Left colon (tissue), 2 donors: ENCODE measurements at regions not wholly inside any gene's neighbourhood (a gene's known extent, or its start where the extent isn't known, plus 50 kb on each side); places are given as distances from the start of the nearest gene placed in this dataset.
A peak's percentile ranks its signal among the peaks of the same experiment; 100 is the strongest.
"Not testable (repeated sequence)": the region's sequence is repeated elsewhere in the genome, so short reads cannot be mapped to it uniquely, and the experiment has no call there.

ENCODE experiments used
- ATAC-seq: fragments of 200-7000 bp; cut with Tn5 transposase; one replicate; pipeline ENCODE4 v1.9.1; 2020; ENCODE audit warnings: mild to moderate bottlenecking, moderate library complexity
- DNase-seq, 2 donors: peaks; one replicate each; pipeline ENCODE4 v3.0.0-alpha.2; 2020
- intact Hi-C, 2 donors: fragments of 100-400 bp; cut with DNase I in 1 of 2; cut with micrococcal nuclease in 1 of 2; formaldehyde crosslinking; loops; one replicate each; pipeline versions ENCODE4 v1.11.2 to v1.14.0; 2022; cut with DNase I, micrococcal nuclease
- donor health status: DM: no; HTN: no; CAD: no.
- donor health status: DM: yes; HTN: yes; CAD: no.

DNA sequence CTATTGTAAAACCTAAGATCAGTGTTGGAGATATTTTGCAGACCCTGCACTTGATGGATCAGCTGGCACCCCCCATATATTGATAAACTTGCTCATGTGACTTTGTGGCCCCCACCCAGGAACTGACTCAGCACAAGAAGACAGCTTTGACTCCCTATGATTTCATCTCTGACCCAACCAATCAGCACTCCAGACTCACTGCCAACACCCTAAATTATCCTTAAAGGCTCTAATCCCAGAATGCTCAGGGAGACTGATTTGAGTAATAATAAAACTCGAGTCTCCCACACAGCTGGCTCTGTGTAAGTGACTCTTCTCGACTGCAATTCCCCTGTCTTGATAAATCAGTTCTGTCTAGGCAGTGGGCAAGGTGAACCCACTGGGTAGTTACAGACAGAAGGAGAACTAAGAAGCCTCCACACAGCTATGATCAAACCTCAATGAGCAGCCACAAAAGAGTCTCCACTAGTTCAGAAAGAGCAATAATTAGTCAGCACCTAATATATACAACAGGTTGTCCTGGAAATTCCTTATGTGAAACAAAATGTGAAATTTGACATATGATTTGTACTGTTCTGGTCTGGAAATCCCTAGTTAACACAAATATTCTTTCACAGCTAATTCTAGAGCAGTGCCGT is 52.2 kb downstream of the ACTL7B start:
- ATAC-seq = no peak
- intact Hi-C loops = no loop called here

DNA sequence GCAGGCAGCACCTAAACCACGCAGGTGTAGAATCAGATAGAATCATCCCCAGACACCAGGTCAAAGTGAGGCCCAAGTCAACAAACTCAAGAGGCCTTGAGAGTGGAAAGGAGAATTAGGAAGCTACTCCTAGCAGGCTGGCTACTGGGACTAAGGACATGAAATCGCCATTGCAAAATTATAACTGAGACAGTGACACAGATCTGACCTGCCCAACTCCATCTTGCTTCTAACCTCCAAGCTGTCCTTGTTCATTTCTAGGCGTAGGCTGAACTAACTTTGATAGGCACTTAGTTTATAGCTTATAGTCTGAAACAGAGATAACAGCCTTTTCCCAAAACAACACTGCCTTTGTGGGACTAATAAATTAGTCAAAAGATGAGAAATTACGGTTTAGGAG is 52.8 kb downstream of the ACTL7B start:
- no peak for DNase-seq
- no peak for ATAC-seq
- intact Hi-C loops = no loop called here

More for the DNA sequence above, 52.2 kb downstream of the ACTL7B start:
- no peak for DNase-seq

DNA sequence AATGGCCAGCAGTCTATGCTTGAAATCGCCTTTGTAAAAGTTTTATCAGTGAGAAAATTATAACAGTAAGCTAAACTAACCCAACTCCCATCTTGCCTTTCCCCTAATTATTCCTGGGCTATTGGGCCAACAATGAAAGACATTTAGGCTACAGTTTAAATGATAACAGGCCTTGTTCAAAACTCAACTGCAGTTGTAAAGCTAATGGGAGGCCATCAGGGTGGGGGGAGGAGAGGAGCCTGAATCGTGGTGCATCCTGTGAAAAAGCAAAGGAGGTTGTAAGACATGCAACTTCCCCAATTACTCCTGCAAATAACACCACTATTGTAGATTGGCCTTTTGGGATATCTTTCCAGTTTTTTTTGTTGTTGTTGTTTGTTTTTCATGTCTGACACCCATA is 53.8 kb downstream of the ACTL7B start:
- DNase-seq = no peak
- intact Hi-C loops = no loop called here
- ATAC-seq = no peak

DNA sequence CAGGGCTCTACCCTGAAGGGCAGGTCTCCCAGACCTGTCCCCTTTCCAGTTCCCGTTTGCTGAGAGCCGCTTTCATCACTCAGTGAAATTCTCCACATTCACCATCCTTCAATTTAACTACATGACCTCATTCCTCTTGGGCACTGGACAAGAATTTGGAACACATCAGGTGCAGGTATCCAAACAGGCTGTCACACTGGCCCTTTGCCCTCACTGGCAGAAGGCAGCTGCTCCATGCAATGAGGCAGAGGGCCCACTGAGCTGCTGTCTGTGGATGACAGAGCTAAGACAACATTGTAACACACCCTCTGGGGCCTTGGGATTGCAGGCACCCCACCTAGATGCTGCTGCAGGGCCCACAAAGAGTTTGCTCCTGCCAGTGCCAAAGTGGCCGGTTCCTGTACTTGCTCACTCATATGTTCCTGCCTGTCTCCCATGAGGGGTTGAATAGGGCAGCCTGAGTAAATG is 55.1 kb downstream of the ACTL7B start:
- intact Hi-C loops = no loop called here
- DNase-seq = no peak
- ATAC-seq = no peak

DNA sequence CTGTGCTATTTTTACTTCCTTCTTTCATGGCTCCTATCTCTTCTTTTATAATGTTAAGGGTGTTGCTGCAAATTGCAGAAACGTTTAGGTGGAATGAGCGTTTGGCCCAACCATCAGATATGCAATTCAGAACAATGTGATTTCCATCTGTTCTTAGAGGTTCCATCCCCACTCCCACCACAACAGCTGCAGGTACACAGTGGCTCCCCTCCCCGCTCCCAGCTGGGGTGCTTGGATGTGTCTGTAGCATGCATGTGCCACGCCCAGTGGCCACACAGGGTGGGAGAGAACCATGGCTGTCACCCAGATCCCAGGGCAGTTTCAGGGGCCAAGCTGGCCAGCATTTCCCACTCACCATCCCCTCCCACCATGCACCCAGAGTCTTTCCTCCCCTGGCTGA is 62.2 kb downstream of the ACTL7B start:
- no peak for ATAC-seq
- intact Hi-C loops = no loop called here

DNA sequence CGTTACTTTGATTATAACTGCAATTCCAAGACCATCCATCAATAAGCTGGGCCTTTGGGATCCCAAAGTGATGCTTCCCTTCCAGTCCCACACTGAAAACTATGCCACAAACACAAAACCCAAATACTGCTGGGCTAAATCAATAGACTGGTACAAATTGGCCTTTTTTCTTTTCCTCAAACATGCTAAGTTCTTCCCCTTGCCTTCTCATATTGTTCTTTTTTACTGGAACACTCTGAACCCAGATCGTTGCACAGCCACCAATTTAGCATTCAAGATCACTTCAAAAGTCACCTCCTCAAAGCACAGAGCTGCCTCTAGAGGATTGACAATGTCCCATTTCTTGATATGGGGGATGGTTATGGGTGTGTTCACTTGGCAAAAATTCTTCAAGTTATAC is 66.0 kb downstream of the ACTL7B start:
- intact Hi-C loops = no loop called here
- ATAC-seq = no peak
- no peak for DNase-seq

More for the DNA sequence above, 62.2 kb downstream of the ACTL7B start:
- DNase-seq = no peak

DNA sequence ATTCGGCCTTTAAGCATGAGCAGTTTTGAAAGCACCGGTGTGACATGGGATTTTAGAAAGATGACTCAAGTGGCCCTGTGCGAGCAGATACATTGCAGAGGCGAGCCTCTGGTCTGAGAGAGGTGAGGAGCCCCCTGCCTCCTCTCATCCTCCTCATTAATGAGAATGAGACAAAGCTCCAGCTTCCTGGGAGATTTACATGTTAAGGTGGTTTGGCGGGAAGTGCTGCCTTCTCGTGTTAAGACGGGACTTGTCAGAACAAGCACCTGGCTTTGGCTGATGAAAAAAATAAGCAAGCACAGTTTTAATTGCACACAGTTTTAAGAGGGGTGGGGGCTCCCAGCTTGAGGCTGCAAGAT is 68.1 kb downstream of the ACTL7B start:
- DNase-seq = no peak
- ATAC-seq = no peak
- intact Hi-C loops = no loop called here

DNA sequence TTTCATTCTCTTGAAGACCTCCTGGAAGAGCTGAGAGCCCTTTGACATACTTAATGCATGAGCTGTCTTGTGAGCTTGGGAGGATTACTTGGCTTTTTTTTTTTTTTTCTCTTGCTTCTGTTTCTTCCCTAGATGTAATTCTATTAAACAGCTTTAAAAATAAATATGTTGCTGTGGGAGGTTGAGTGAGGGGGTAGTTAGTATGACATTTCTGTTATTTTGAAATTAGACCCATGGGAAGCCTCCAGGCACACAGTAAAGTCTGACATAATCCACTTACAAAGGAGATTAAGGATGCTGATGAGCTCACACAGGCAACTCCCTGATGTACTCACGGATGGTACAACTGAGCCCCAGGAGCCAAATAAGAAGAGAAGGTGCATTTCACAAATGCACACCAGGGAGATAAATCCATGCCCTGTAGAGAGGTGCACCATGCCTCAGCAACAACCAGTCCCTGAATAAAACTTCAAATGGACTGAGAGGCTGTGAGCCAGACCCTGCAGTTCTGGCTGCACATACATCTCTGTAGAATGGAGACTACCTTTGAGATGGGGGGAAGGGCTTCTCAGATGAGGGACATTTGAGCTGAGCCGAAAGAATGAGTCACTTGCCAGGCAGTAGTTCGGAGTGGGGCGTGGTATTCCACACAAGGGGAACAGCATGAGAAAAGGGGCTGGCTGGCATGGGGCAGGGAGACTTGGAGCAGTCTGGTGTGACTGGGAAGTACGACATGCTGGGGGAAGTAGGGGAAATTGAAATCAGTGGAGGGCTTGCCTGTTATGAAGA is 68.7 kb downstream of the ACTL7B start:
- no peak for DNase-seq
- ATAC-seq = no peak
- intact Hi-C loops = no loop called here

DNA sequence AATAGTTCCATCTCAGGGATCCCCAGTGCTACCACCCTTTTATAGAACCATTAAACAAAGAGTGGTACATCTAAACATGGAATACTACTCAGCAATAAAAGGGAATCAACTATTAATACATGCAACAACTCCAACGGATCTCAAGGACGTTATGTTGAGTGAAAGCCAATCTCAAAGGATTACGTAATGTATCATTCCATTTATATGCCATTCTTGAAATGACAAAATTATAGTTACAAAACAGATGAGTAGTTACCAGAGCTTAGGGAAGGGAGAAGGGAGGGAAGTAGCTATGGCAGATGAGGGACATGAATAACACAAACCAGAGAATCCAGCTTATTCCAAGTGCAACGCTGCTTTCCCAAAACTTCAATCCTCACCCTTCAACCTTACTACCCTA is 69.5 kb downstream of the ACTL7B start:
- DNase-seq = no peak
- intact Hi-C loops = no loop called here
- ATAC-seq = no peak

DNA sequence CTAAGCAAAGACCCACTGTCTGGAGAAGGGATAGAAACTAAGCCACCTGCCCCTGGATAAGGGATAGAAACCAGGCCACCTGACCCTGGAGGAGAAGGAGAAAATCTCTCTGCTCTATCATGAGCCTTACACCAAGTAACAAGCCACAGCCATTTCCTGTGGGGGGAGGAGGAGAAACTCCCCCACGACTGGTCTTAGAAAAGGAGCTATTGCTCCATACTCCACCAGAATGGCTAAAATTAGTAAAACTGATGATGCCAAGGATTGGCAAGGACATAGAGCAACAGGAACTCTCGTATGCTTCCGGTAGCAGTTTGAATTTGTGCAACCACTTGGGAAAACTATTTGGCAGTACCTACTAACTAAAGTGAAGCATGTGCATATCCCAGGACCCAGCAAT is 70.8 kb downstream of the ACTL7B start:
- no peak for DNase-seq
- no peak for ATAC-seq
- intact Hi-C loops = no loop called here

DNA sequence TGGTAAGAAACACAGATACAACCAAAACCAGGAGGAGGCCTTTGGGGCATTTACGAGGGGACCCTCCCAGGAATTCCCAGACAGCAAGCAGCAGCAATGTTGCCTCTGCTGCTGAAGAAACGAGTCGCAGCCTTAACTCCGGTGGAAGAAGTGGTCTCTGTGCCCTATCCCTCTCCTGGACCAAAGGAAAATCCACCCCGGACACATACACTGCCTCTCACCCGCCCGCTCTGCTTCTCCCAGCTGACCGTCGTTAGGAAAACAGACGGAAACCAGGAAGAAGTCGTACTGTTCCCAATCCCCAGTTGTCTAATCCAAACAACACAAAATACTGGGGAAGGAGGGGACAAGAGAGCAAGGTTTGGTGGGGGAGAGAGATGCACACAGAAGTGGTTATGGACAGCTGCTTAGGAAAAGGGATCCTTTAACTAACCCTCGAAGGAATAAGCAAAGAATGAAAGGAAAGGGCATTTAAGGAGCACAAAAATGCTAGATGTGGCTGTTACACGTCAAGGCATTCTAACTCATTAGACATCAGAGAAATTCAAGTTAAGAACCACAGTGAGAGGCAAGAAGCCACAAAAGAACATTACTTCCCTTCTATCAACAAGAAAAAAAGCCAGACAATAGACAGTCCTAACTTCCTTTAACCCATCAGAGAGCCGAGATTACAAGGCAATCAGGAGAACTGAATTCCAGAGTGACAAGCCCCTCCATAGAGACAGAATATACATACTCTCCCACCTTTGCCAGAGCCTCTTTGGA is 71.9 kb downstream of the ACTL7B start:
- intact Hi-C loops = no loop called here
- no peak for ATAC-seq
- DNase-seq = no peak

DNA sequence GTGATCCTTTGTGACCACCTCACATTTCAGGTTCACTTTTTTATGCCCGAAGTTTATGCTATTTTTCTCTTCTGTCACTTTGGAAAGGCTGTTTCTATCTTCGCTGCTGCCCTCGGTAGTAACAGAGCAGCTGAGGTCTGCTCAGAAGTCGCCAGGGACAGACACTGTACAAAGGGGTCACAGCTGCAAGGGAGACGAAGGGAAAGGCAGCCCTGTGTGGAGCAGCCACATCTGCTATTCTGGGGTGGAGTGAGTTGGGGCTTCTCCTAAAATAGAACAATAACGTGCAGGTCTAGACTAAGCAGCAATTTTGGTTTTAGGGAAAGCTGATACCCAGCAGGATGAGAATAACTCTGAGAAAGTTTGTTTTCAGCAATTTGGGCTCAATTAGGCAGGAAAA is 72.5 kb downstream of the ACTL7B start:
- no peak for DNase-seq
- no peak for ATAC-seq
- intact Hi-C loops = no loop called here

DNA sequence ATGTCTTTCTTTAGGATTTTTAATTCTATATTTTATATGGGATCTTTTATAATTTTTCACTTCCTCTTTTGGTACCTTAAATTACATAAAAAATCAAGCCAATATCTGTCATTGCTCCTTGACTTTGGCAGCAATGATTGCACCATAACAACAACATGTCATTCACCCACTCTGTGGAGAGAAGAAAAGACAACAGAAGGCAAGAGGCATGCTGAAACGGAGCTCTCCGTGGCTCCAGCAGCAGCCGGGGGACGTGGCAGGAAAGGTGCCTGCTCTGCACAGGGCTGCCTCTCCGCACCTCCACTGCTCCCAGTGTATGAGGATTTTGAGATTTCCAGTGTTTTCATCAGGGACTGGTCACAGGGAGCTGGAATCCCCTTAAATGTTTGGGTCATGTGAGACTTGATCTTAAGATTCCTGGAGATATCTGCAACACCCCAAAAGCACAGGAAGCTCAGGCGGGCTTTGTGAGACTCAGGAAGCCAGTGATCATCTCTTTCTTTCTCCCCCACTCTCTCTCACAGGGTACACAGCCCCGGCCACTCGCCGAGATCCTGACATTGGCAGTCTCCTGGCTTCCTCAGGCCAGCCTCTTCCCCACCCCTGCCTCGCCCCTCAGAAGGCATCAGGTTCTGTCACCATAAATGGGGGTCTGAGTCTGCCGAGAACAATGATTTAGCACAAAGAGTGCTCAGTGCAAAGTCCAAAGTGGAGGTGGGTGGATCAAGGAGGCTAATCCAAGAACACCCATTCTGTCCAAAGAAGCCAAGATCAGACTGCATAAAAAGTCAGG is 74.6 kb downstream of the ACTL7B start:
- peak in 1 of 2 donors; percentile 28 for DNase-seq
- ATAC-seq = peak; percentile 80
- intact Hi-C loops = no loop called here

DNA sequence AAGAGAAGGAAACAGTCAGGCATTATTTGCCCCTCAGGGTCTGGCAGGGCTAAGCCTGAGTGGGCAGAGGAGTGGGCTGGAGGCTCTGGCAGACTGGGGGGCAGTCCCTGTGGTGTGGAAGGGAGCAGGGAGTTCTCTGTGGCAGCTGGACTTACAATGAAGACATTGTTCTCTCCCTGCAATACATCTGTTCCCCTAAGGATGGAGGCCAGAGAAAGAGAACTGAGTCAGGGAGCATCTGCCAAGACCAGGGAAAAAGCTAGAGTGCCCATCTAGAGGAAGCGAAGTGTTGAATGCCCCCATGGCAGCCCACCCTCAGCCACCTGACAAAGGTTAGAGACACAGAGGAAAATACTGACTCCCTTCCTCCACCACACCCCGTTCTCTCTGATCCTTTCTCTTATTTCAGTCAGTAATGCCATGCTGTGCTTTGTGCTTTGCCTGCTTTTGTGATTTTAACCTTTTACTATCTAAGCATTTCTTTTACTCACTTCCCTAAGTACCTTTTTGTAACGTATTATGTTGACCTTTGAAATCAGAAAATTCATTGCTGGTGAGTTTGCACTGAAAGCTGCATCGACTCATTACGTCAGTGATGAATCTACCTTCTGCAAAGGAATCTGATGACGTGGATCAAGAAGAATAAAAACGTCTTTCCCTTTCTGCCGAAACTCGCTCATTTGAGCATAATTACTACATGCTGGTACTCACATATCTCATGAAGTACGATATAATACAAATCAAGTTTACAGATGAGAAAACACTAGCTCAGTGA is 76.0 kb downstream of the ACTL7B start:
- DNase-seq (no peak), ATAC-seq (no peak)
- intact Hi-C loops = no loop called here

DNA sequence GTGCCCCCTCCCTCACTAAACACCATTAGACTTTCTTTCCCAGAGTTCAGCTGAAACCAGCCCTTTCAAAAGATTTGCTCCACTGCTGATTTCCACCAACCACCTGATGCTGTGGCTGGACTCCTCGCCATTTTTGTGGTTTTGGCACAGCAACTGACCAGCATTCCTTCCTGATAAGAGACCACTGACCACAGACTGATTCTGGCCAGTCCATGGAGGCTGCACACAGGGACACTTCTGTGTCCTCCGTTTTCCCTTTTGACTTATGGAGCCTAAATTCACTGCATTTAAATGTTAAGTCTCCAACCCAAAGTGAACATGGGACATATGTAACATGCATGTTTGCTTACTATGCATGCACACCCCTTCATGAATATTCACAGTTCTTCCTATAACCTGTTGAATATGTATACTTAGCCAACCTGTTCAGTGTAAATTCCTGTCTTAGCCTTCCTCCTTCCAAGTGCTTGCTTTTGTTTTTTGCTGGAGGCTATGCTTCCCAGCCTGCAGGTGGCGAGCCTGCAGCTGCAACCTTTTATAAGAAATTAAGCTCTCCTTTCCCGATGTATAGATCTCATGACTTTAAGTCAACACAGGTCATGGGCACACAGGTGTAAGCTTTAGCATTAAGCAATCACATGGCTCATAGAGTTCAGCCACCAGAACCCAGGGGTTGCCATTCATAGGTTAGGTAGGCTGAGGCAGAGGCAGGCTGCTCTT is 78.7 kb downstream of the ACTL7B start:
- DNase-seq = no peak
- no peak for ATAC-seq
- intact Hi-C loops = no loop called here

DNA sequence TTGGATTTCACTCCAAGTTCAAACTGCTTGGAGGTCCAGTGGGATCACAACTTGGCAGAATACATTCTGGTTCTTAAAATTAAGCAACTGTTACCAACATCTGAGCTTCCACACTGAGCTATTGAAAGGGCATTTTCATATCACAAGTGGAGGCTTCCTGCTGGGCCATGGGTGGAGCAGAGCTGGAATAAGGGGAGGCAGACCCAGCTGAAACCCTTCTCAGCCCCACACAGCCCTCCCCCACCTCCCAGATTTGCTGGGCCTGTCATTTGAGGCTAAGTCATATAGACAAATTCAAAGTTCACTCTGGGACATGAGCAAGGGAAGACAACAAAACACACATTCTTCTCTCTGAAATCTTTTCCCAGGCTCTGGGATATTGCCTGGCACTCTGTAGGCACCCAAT is 79.9 kb downstream of the ACTL7B start:
- intact Hi-C loops = no loop called here
- DNase-seq (no peak), ATAC-seq (no peak)

DNA sequence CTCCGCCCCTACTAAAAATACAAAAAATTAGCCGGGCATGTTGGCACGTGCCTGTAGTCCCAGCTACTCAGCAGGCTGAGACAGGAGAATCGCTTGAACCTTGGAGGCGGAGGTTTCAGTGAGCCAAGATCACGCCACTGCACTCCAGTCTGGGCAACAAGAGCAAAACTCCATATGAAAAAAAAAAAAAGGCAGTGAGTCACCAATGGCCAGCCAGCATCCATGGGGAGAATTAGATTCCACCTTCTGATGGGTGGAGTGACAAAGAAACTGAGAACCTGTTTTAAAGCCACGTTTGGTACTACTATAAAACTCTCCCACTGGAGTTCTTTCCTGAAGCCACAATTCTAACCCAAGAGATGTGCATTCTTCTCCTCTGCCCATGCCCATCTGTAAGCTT is 81.7 kb downstream of the ACTL7B start:
- intact Hi-C loops, DNase-seq, ATAC-seq: not testable (repeated sequence)
